CD4-positive, alpha-beta T cell (primary cell): ENCODE measurements at regions not wholly inside any gene's neighbourhood (a gene's known extent, or its start where the extent isn't known, plus 50 kb on each side); places are given as distances from the start of the nearest gene placed in this dataset.
A peak's percentile ranks its signal among the peaks of the same experiment; 100 is the strongest.

Experiments
- ATAC-seq: fragments of 200-7000 bp; cut with Tn5 transposase; one replicate; pipeline ENCODE4 v1.10.0; 2022; ENCODE audit warnings: mild to moderate bottlenecking; ENCODE audit not compliant: poor library complexity
- CTCF ChIA-PET: fragments of 350-600 bp; sonication (Branson Sonifier 250); formaldehyde crosslinking; loops from one replicate; lab custom pipeline; 2021; ENCODE audit warnings: antibody characterized with exemption, inconsistent platforms; lab: Charles Lee
- POLR2A ChIA-PET: fragments of 350-600 bp; sonication (Branson Sonifier 250); formaldehyde crosslinking; loops from one replicate; lab custom pipeline; 2021; ENCODE audit warnings: antibody characterized with exemption, inconsistent platforms; lab: Charles Lee
- DNase-seq, 14 experiments: peaks; one replicate each; pipeline ENCODE4 v3.0.0-alpha.2; 2013 to 2020; ENCODE audit warnings: mixed read lengths in 2 of 14
- H3K27ac ChIP-seq, 2 donors: one replicate each; pipeline versions ENCODE4 v1.5.1 to v1.7.0; 2013; ENCODE audit warnings: low read length in 2 of 2, low read depth in 1 of 2, mild to moderate bottlenecking in 1 of 2
- H3K27me3 ChIP-seq, 2 experiments: 1 replicate in 1 of 2; 2 replicates in 1 of 2; pipeline versions ENCODE4 v1.6.1 to v1.7.0; 2013; ENCODE audit warnings: low read length in 2 of 2, control low read depth in 1 of 2, mild to moderate bottlenecking in 1 of 2, moderate library complexity in 1 of 2; ENCODE audit not compliant: insufficient read depth in 2 of 2, control insufficient read depth in 1 of 2
- H3K36me3 ChIP-seq: one replicate; pipeline ENCODE4 v1.6.1; 2013; ENCODE audit warnings: low read length, control low read depth; ENCODE audit not compliant: insufficient read depth
- H3K4me1 ChIP-seq: one replicate; pipeline ENCODE4 v1.6.1; 2013; ENCODE audit warnings: low read length, control low read depth; ENCODE audit not compliant: insufficient read depth
- H3K4me3 ChIP-seq: one replicate; pipeline ENCODE4 v1.5.1; 2013; ENCODE audit warnings: mild to moderate bottlenecking, low read length, moderate library complexity
- H3K9me3 ChIP-seq, 2 experiments: 1 replicate in 1 of 2; 2 replicates in 1 of 2; pipeline versions ENCODE4 v1.6.1 to v1.7.0; 2013; ENCODE audit warnings: low read length in 2 of 2, mild to moderate bottlenecking in 2 of 2, control low read depth in 1 of 2, moderate library complexity in 1 of 2; ENCODE audit not compliant: control insufficient read depth in 1 of 2, insufficient read depth in 1 of 2
- H3K27ac Mint-ChIP-seq: one replicate; pipeline ENCODE4 v1.8.0; 2020; ENCODE audit warnings: mixed read lengths
- H3K27me3 Mint-ChIP-seq: one replicate; pipeline ENCODE4 v1.8.0; 2021; ENCODE audit warnings: mixed read lengths
- H3K36me3 Mint-ChIP-seq: one replicate; pipeline ENCODE4 v1.8.0; 2021; ENCODE audit warnings: low read depth, mixed read lengths
- H3K4me1 Mint-ChIP-seq: one replicate; pipeline ENCODE4 v1.8.0; 2021; ENCODE audit warnings: low read depth, mixed read lengths
- H3K4me3 Mint-ChIP-seq: one replicate; pipeline ENCODE4 v1.8.0; 2020; ENCODE audit warnings: mild to moderate bottlenecking, mixed read lengths
- H3K9me3 Mint-ChIP-seq: one replicate; pipeline ENCODE4 v1.8.0; 2020; ENCODE audit warnings: mixed read lengths
- intact Hi-C, 2 experiments: fragments of 100-400 bp; cut with DNase I in 1 of 2; cut with micrococcal nuclease in 1 of 2; formaldehyde crosslinking; loops; one replicate each; pipeline versions ENCODE4 v1.15.1 to v1.9.0; 2023 to 2025; cut with DNase I, micrococcal nuclease
- TF ChIP-seq, protein P1 (sequence below): fragments of 200-600 bp; IDR thresholded peaks from one replicate; pipeline ENCODE4 v1.8.0; 2022; ENCODE audit warnings: antibody characterized with exemption, mild to moderate bottlenecking

DNA sequence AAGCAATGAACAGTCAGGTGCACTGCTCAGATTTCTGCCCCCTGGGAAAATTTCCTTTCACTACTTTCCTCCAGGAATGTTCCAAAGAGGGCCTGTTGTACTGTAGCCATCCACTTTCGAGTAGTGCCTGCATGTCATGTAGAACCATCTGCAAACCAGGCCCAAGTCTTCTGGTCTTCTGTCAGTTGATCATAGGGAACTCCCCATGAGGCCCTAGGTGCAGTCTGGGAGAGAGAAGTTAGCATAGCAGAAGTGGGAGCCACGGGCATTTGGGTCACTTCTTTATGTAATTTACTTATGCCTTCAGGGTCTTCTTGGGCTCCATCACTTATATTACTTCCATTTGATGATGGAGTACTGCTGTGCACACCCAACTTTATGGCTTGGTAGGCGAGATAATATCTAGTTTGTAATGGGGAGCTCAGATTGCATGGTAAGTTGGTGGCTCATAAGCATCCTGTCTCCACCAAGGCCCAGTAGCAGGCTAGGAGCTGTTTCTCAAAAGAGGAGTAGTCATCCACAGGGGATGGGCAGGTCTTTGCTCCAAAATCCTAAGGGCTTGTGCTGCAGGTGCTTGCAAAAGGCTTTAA, 151.4 kb downstream of the NFKBIZ start:
- Mint-ChIP-seq H3K9me3 (no peaks in the 10 kb centered on the region), H3K27ac (no peak overlapping the region), H3K27me3 (no peaks in the 10 kb centered on the region), H3K36me3 (no peaks in the 10 kb centered on the region), H3K4me1 (peaks cover 11% of the 10 kb centered on the region), H3K4me3 (no peak overlapping the region)
- TF ChIP-seq, protein P1, sequence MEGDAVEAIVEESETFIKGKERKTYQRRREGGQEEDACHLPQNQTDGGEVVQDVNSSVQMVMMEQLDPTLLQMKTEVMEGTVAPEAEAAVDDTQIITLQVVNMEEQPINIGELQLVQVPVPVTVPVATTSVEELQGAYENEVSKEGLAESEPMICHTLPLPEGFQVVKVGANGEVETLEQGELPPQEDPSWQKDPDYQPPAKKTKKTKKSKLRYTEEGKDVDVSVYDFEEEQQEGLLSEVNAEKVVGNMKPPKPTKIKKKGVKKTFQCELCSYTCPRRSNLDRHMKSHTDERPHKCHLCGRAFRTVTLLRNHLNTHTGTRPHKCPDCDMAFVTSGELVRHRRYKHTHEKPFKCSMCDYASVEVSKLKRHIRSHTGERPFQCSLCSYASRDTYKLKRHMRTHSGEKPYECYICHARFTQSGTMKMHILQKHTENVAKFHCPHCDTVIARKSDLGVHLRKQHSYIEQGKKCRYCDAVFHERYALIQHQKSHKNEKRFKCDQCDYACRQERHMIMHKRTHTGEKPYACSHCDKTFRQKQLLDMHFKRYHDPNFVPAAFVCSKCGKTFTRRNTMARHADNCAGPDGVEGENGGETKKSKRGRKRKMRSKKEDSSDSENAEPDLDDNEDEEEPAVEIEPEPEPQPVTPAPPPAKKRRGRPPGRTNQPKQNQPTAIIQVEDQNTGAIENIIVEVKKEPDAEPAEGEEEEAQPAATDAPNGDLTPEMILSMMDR: no peak
- no peak overlapping the region for H3K27ac ChIP-seq
- ChIA-PET POLR2A (interaction anchor here (0.5 kb wide), 1 partner anchor 21 kb away, joined by 3 read pairs; no protein-coding TSS in a partner anchor), CTCF (no interaction called here)
- no peaks in the 10 kb centered on the region for H3K36me3 ChIP-seq
- no peaks in the 10 kb centered on the region for H3K9me3 ChIP-seq
- DNase-seq (peak in 1 of 14 experiments; percentile 9), ATAC-seq (no peak)
- H3K27me3 ChIP-seq: no peaks in the 10 kb centered on the region
- intact Hi-C loops: no loop called here
- no peak overlapping the region for H3K4me3 ChIP-seq
- H3K4me1 ChIP-seq: no peaks in the 10 kb centered on the region

DNA sequence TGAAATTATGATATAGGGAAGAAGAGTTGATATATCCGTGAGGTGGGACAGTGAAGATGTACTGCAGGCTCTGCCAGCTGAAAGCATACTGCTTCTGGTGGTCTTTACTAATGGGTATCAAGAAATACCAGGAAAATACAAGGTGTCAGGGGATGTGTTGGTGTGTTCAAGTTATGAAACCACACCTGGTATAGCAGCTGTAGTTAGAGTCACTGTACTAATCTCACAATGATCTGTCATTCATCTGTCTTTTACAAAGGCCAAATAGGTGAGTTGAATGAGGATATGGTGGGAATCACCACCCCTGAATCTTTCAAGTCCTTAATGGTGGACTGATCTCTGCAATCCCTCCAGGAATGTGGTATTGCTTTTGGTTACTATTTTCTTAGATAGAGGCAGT, 152.7 kb downstream of the NFKBIZ start:
- Histone ChIP-seq H3K36me3 (no peaks in the 10 kb centered on the region), H3K4me3 (no peak overlapping the region), H3K9me3 (no peaks in the 10 kb centered on the region), H3K27ac (no peak overlapping the region), H3K27me3 (no peaks in the 10 kb centered on the region), H3K4me1 (no peaks in the 10 kb centered on the region)
- CTCF ChIA-PET: no interaction called here
- Mint-ChIP-seq H3K4me1 (peaks cover 11% of the 10 kb centered on the region), H3K9me3 (no peaks in the 10 kb centered on the region), H3K27ac (no peak overlapping the region), H3K4me3 (no peak overlapping the region), H3K36me3 (no peaks in the 10 kb centered on the region), H3K27me3 (no peaks in the 10 kb centered on the region)
- DNase-seq: no peak
- POLR2A ChIA-PET: no interaction called here
- intact Hi-C loops: loop anchor here in 1 of 2 experiments (1.0 kb wide), 1 partner anchor 47 kb away; no protein-coding TSS in a partner anchor
- TF ChIP-seq, protein P1: no peak
- ATAC-seq: no peak

DNA sequence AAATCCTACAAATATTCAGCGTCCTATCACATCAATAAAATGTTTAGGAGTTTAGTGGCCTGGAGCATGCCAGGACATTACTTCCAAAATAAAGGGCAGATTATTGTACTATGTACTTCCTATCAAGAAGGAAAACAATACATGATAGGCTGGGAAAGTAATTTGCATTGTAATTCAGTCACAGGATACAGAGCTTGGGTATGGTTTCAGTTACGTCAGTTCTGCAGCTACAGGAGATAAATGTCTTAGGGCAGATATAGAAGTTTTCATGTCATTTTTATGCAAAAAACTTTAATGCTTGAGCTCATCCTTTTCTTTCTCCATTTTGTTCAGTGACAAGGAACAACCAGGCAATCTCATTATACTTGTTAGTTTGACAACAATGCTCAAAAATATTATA, 155.2 kb downstream of the NFKBIZ start:
- ChIA-PET CTCF (interaction anchor here (1.6 kb wide), 1 partner anchor 26 kb away, joined by 3 read pairs; no protein-coding TSS in a partner anchor), POLR2A (no interaction called here)
- Histone ChIP-seq H3K36me3 (no peaks in the 10 kb centered on the region), H3K4me1 (no peaks in the 10 kb centered on the region), H3K4me3 (no peak overlapping the region), H3K27me3 (no peaks in the 10 kb centered on the region), H3K27ac (no peak overlapping the region), H3K9me3 (peaks cover 0 to 4% of the 10 kb centered on the region in 2 experiments)
- Mint-ChIP-seq H3K27me3 (no peaks in the 10 kb centered on the region), H3K4me1 (peaks cover 6% of the 10 kb centered on the region), H3K4me3 (no peak overlapping the region), H3K9me3 (no peaks in the 10 kb centered on the region), H3K36me3 (no peaks in the 10 kb centered on the region), H3K27ac (no peak overlapping the region)
- TF ChIP-seq, protein P1: no peak
- ATAC-seq: no peak
- intact Hi-C loops: no loop called here
- DNase-seq: no peak
